ENCODE measurements at regions not wholly inside any gene's neighbourhood (a gene's known extent, or its start where the extent isn't known, plus 50 kb on each side); places are given as distances from the start of the nearest gene placed in this dataset.
A peak's percentile ranks its signal among the peaks of the same experiment; 100 is the strongest.

DNA sequence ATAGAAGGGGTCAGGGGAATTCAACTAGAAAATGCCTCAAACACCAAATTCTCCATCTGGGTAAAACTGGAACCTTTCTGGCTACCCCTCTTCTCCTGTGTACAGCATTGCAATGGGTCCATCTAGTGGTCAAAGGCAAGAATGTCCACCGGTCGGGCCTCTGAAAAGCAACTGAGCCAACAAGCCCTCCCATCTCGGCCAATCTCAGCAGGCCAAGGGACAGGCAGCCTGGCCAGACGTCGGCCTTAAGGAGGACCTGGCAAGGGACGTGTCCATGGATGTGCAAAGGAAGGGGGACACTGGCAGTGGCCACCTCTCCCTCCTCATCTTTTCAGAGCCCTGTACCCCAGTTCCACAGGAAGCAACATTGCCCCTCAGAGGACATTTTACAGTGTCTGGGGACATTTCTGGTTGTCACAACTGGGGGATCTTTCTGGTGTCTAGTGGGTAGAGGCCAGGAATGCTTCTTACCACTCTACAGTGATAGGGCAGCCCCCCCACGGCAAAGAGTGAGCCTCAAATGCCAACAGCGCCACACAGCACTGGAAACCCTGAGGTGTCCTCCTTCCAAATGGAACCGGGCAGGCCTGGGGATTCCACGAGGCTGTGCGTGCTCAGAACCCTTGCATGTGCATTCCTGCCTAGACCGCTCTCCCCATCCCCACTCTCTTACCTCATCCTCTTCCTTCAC lies 99.8 kb upstream of the FOXA2 start:
- TF ChIP-seq, protein P1, sequence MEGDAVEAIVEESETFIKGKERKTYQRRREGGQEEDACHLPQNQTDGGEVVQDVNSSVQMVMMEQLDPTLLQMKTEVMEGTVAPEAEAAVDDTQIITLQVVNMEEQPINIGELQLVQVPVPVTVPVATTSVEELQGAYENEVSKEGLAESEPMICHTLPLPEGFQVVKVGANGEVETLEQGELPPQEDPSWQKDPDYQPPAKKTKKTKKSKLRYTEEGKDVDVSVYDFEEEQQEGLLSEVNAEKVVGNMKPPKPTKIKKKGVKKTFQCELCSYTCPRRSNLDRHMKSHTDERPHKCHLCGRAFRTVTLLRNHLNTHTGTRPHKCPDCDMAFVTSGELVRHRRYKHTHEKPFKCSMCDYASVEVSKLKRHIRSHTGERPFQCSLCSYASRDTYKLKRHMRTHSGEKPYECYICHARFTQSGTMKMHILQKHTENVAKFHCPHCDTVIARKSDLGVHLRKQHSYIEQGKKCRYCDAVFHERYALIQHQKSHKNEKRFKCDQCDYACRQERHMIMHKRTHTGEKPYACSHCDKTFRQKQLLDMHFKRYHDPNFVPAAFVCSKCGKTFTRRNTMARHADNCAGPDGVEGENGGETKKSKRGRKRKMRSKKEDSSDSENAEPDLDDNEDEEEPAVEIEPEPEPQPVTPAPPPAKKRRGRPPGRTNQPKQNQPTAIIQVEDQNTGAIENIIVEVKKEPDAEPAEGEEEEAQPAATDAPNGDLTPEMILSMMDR (IDR thresholded peaks at IDR 0.05; ENCODE audit: insufficient read depth, low read depth, low read length, missing control alignments): peak; percentile 81
- no peak overlapping the region for H3K4me3 ChIP-seq (ENCODE audit: low read depth, low read length)
- peak; percentile 70 for DNase-seq (ENCODE audit: low read depth)

DNA sequence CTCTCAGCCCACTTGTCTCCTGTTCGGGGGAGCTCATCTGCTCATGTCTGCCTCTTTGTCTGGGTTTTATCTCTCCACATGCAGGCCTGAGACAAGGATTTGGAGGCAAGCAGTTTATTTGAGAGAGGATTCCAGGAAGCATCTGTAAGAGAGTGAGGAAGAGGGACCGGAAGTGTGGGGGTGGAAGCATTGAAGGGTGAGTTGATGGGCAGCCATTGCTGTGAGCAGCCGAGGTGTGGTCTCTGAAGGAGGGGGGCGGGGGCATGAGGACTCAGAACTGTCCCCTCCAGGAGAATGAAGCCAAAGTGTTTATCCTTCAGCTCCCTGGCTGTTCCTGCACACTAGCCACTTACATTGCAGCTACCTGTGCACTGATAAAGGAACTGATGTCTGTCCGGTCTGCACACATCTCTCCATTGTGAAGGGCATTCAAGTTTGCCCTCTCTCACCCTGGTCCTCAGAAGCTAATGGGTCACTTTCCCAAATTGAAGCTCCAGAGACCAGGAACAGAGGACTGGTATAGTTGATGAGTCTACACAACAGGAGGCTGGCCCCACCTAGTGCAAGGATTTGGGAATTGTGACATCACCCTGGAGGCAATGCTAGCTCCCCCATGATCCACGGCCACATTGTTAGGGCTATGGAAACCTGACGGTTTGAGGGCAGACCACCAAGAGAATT lies 100.5 kb upstream of the FOXA2 start:
- H3K4me3 ChIP-seq (ENCODE audit: low read depth, low read length): no peak overlapping the region
- TF ChIP-seq, protein P1 (IDR thresholded peaks at IDR 0.05; ENCODE audit: insufficient read depth, low read depth, low read length, missing control alignments): no peak
- DNase-seq (ENCODE audit: low read depth): no peak

DNA sequence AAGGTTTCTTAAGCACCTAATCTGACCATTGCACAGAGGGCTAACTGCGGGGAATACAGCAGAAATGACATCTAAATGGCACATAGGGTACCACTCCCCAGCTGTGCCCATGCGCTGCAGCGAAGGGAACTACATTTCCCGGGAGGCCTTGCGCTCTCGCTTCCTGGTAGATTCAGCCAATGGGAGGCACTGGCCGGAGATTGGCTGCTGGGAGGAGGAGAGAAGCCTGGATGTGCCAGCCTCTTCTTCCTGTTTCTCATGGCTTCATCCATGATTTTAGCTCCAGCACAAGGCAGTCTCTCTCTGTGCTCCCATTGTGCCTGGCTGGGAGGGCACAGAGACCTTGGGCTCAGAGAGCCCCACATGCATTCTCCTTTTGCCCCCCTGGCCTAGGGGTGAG lies 101.7 kb upstream of the FOXA2 start:
- no peak overlapping the region for H3K4me3 ChIP-seq (ENCODE audit: low read depth, low read length)
- TF ChIP-seq, protein P1 (IDR thresholded peaks at IDR 0.05; ENCODE audit: insufficient read depth, low read depth, low read length, missing control alignments): no peak
- peak; percentile 43 for DNase-seq (ENCODE audit: low read depth)

DNA sequence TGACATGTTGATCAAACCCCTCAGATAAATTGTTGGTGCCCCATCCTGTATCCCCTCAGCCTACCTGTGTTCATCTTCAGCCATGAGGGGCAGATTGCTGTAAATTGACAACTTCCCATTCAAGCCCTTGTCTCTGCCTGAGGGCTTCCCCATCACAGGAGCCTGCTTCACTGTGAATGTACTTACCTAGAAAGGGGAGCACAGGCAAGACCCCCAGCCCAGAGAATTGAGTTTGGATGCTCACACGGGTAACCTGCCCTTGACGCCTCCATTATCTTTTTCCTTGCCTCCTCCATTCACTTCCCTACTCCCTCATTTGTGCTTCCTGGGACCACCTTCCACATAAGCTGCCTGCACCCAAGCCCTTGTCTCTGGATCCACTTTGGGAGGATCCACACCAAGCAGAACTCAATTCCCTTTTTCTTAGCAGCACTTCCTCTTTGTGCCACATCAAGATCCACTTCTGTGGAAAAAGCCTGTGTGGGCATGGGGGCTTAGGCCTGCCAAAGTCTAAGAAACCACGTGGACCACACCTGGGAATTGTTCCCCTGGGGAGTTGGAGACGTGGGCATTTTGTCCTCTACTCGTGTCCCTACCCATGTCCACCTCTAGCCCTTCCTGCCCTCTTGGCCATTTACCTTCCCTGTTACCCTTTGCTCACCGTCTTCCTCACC lies 103.4 kb upstream of the FOXA2 start:
- no peak for DNase-seq (ENCODE audit: low read depth)
- H3K4me3 ChIP-seq (ENCODE audit: low read depth, low read length): no peak overlapping the region
- TF ChIP-seq, protein P1 (IDR thresholded peaks at IDR 0.05; ENCODE audit: insufficient read depth, low read depth, low read length, missing control alignments): no peak

DNA sequence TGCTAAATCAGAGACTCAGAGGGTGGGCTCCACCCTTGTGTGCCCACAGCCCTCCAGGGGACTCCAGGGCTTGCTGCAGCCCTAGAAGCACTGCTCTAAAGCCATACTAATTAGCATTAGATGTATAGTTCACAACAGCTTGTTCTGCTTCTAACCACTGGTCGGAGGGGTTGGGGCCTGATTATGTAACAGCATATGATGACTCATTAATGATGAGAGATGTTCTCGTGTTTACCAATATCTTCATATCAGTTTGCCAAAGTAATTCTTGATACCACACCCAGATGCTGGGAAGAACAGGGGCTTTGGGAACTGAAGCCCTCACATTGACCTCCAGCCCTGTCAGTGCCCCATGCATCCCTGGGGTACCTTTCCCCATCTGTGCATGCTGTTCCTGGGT lies 104.1 kb upstream of the FOXA2 start:
- no peak overlapping the region for H3K4me3 ChIP-seq (ENCODE audit: low read depth, low read length)
- no peak for DNase-seq (ENCODE audit: low read depth)
- TF ChIP-seq, protein P1 (IDR thresholded peaks at IDR 0.05; ENCODE audit: insufficient read depth, low read depth, low read length, missing control alignments): no peak

DNA sequence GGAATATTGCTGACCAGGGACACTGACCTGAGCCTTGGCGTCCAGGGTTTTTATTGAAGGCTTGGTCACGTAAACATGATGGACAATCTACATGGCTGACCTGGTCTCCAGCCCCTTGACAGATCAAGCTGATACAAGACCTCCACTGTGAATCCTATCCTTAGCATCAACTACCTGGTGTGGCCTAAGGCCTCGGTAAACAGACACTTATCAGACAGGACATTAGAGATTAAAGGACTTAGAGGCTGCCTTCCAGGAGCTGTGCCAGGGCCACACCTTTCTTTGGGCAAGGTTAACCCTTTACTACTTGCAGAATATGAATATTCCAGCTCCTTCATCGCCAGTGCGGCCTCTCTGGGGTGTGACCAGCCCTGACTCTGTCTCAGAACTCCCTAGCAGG lies 104.9 kb upstream of the FOXA2 start:
- DNase-seq (ENCODE audit: low read depth): no peak
- H3K4me3 ChIP-seq (ENCODE audit: low read depth, low read length): no peak overlapping the region
- TF ChIP-seq, protein P1 (IDR thresholded peaks at IDR 0.05; ENCODE audit: insufficient read depth, low read depth, low read length, missing control alignments): no peak
